CMK (cell line): ENCODE measurements at regions not wholly inside any gene's neighbourhood (a gene's known extent, or its start where the extent isn't known, plus 50 kb on each side); places are given as distances from the start of the nearest gene placed in this dataset.

Experiments
- DNase-seq: peaks from one replicate; pipeline ENCODE4 v3.0.0-alpha.2; 2010; ENCODE audit warnings: low read depth

GRCh38 chr22:48557473-48557872, 1270.2 kb downstream of the BRD1 start:
- no peak for DNase-seq

- DNase-seq: no peak
Measured at GRCh38 chr22:48556751-48557150, 1270.9 kb downstream of the BRD1 start.

- DNase-seq: no peak
Measured at GRCh38 chr22:48556222-48556621, 1271.5 kb downstream of the BRD1 start.

GRCh38 chr22:48555606-48556005, 1272.1 kb downstream of the BRD1 start:
- no peak for DNase-seq

GRCh38 chr22:48554893-48555572, 1272.6 kb downstream of the BRD1 start:
- no peak for DNase-seq

GRCh38 chr22:48553694-48554308, 1273.9 kb downstream of the BRD1 start:
- DNase-seq: no peak

- no peak for DNase-seq
Measured at GRCh38 chr22:48553119-48553518, 1274.6 kb downstream of the BRD1 start.

- no peak for DNase-seq
Measured at GRCh38 chr22:48551716-48552268, 1275.9 kb downstream of the BRD1 start.

GRCh38 chr22:48551061-48551460, 1276.6 kb downstream of the BRD1 start:
- no peak for DNase-seq

GRCh38 chr22:48548391-48548790, 1279.3 kb downstream of the BRD1 start:
- DNase-seq: no peak

- DNase-seq: no peak
Measured at GRCh38 chr22:48547971-48548370, 1279.7 kb downstream of the BRD1 start.

GRCh38 chr22:48546653-48547424, 1280.8 kb downstream of the BRD1 start:
- no peak for DNase-seq

- DNase-seq: no peak
Measured at GRCh38 chr22:48545987-48546386, 1281.7 kb downstream of the BRD1 start.

- DNase-seq: no peak
Measured at GRCh38 chr22:48541401-48542098, 1286.1 kb downstream of the BRD1 start.

- no peak for DNase-seq
Measured at GRCh38 chr22:48539261-48539660, 1288.4 kb downstream of the BRD1 start.

GRCh38 chr22:48538291-48538820, 1289.3 kb downstream of the BRD1 start:
- DNase-seq: no peak

GRCh38 chr22:48537343-48537680, 1290.4 kb downstream of the BRD1 start:
- DNase-seq: no peak

GRCh38 chr22:48536541-48537342, 1290.9 kb downstream of the BRD1 start:
- no peak for DNase-seq

- DNase-seq: no peak
Measured at GRCh38 chr22:48535868-48536540, 1291.7 kb downstream of the BRD1 start.

GRCh38 chr22:48534395-48534958, 1293.2 kb downstream of the BRD1 start:
- no peak for DNase-seq
